HEK293T (cell line): ENCODE measurements at regions not wholly inside any gene's neighbourhood (a gene's known extent, or its start where the extent isn't known, plus 50 kb on each side); places are given as distances from the start of the nearest gene placed in this dataset.

ENCODE experiments used
- NFRKB ChIP-seq: fragments of 450-650 bp; IDR thresholded peaks from 2 replicates; pipeline ENCODE4 v1.6.1; 2016; ENCODE audit warnings: mild to moderate bottlenecking, moderate library complexity
- TARDBP ChIP-seq: fragments of 450-650 bp; IDR thresholded peaks from 2 replicates; pipeline ENCODE4 v1.6.1; 2016

- TF ChIP-seq NFRKB, result no peak
- no peak for TF ChIP-seq TARDBP
These were observed 67.3 kb upstream of the STK38L start for GRCh38 chr12:27176765-27177164.
